H9 (cell line): ENCODE measurements at regions not wholly inside any gene's neighbourhood (a gene's known extent, or its start where the extent isn't known, plus 50 kb on each side); places are given as distances from the start of the nearest gene placed in this dataset.

Experiments
- DNase-seq: peaks from one replicate; pipeline ENCODE4 v3.0.0-alpha.2; 2017
- H2AFZ ChIP-seq: one replicate; pipeline ENCODE4 v1.6.1; 2013; ENCODE audit warnings: mild to moderate bottlenecking, low read length, control low read depth, moderate library complexity
- H2AK5ac ChIP-seq: 2 replicates; pipeline ENCODE4 v1.6.1; 2013; ENCODE audit warnings: low read length, control low read depth, mixed read lengths; ENCODE audit not compliant: insufficient read length
- H2BK120ac ChIP-seq: one replicate; pipeline ENCODE4 v1.6.1; 2013; ENCODE audit warnings: low read depth, mild to moderate bottlenecking, low read length, control low read depth, inconsistent platforms; ENCODE audit not compliant: poor library complexity, severe bottlenecking
- H2BK12ac ChIP-seq: 2 replicates; pipeline ENCODE4 v1.6.1; 2013; ENCODE audit warnings: low read length, control low read depth, mixed read lengths, low read depth; ENCODE audit not compliant: insufficient read length
- H2BK15ac ChIP-seq: 2 replicates; pipeline ENCODE4 v1.6.1; 2013; ENCODE audit warnings: low read depth, low read length, control low read depth
- H2BK20ac ChIP-seq: one replicate; pipeline ENCODE4 v1.6.1; 2013; ENCODE audit warnings: low read depth, mild to moderate bottlenecking, low read length, control low read depth, inconsistent platforms; ENCODE audit not compliant: poor library complexity, severe bottlenecking
- H2BK5ac ChIP-seq: 2 replicates; pipeline ENCODE4 v1.6.1; 2013; ENCODE audit warnings: low read length, control low read depth, mixed read lengths; ENCODE audit not compliant: insufficient read length
- H3K14ac ChIP-seq: 2 replicates; pipeline ENCODE4 v1.6.1; 2013; ENCODE audit warnings: low read length, control low read depth; ENCODE audit not compliant: insufficient read depth
- H3K18ac ChIP-seq: 2 replicates; pipeline ENCODE4 v1.6.1; 2013; ENCODE audit warnings: low read depth, mild to moderate bottlenecking, mixed read lengths, low read length, control low read depth; ENCODE audit not compliant: insufficient read length
- H3K23ac ChIP-seq: 2 replicates; pipeline ENCODE4 v1.6.1; 2013; ENCODE audit warnings: low read length, control low read depth, mixed read lengths, low read depth; ENCODE audit not compliant: insufficient read length
- H3K23me2 ChIP-seq: 2 replicates; pipeline ENCODE4 v1.6.1; 2013; ENCODE audit warnings: low read depth, mild to moderate bottlenecking, mixed read lengths, low read length, control low read depth; ENCODE audit not compliant: insufficient read length, poor library complexity, severe bottlenecking
- H3K27ac ChIP-seq: 2 replicates; pipeline ENCODE4 v1.5.1; 2013; ENCODE audit warnings: low read length, control low read depth, mixed read lengths, low read depth; ENCODE audit not compliant: insufficient read length
- H3K27me3 ChIP-seq: 2 replicates; pipeline ENCODE4 v1.6.1; 2013; ENCODE audit warnings: low read length, control low read depth, inconsistent platforms; ENCODE audit not compliant: insufficient read depth
- H3K4ac ChIP-seq: 2 replicates; pipeline ENCODE4 v1.6.1; 2013; ENCODE audit warnings: low read depth, mild to moderate bottlenecking, control low read depth, inconsistent platforms, low read length, moderate library complexity
- H3K4me1 ChIP-seq: 2 replicates; pipeline ENCODE4 v1.6.1; 2013; ENCODE audit warnings: low read length, control low read depth, inconsistent platforms; ENCODE audit not compliant: insufficient read depth
- H3K4me2 ChIP-seq: 2 replicates; pipeline ENCODE4 v1.6.1; 2013; ENCODE audit warnings: low read length, control low read depth, mixed read lengths; ENCODE audit not compliant: insufficient read length, insufficient read depth
- H3K56ac ChIP-seq: 2 replicates; pipeline ENCODE4 v1.6.1; 2013; ENCODE audit warnings: low read depth, mild to moderate bottlenecking, mixed read lengths, low read length, control low read depth; ENCODE audit not compliant: insufficient read length
- H3K79me1 ChIP-seq: 2 replicates; pipeline ENCODE4 v1.6.1; 2013; ENCODE audit warnings: low read depth, mild to moderate bottlenecking, moderate library complexity, low read length, control low read depth, inconsistent platforms; ENCODE audit not compliant: insufficient read depth, poor library complexity, severe bottlenecking
- H3K79me2 ChIP-seq: 2 replicates; pipeline ENCODE4 v1.6.1; 2013; ENCODE audit warnings: low read length, control low read depth, inconsistent platforms; ENCODE audit not compliant: insufficient read depth
- H3K9ac ChIP-seq: 2 replicates; pipeline ENCODE4 v1.6.1; 2013; ENCODE audit warnings: low read length, control low read depth, mixed read lengths; ENCODE audit not compliant: insufficient read length; ENCODE audit errors: extremely low read depth
- H3K9me3 ChIP-seq: one replicate; pipeline ENCODE4 v1.6.1; 2013; ENCODE audit warnings: low read depth, low read length, inconsistent platforms; ENCODE audit not compliant: control insufficient read depth
- H3T11ph ChIP-seq: one replicate; pipeline ENCODE4 v1.6.1; 2013; ENCODE audit warnings: mild to moderate bottlenecking, low read length, control low read depth, inconsistent platforms
- H4K20me1 ChIP-seq: one replicate; pipeline ENCODE4 v1.6.1; 2013; ENCODE audit not compliant: control insufficient read depth, insufficient read length, insufficient read depth
- H4K5ac ChIP-seq: 2 replicates; pipeline ENCODE4 v1.6.1; 2013; ENCODE audit warnings: low read depth, mild to moderate bottlenecking, mixed read lengths, low read length, control low read depth; ENCODE audit not compliant: insufficient read length
- H4K8ac ChIP-seq: replicated peaks from 2 replicates; pipeline ENCODE4 v1.6.1; 2013; ENCODE audit warnings: low read length, control low read depth, mixed read lengths, low read depth; ENCODE audit not compliant: insufficient read length
- H4K91ac ChIP-seq: 2 replicates; pipeline ENCODE4 v1.6.1; 2013; ENCODE audit warnings: low read depth, mild to moderate bottlenecking, moderate library complexity, mixed read lengths, low read length, control low read depth; ENCODE audit not compliant: insufficient read length
- H3K27ac Mint-ChIP-seq, 3 experiments: 2 replicates in 2 of 3; 3 replicates in 1 of 3; pipeline ENCODE4 v1.8.0; 2020 to 2021; ENCODE audit warnings: mixed read lengths in 3 of 3, mild to moderate bottlenecking in 1 of 3, moderate library complexity in 1 of 3
- H3K27me3 Mint-ChIP-seq: 2 replicates; pipeline ENCODE4 v1.8.0; 2021; ENCODE audit warnings: low read depth, mild to moderate bottlenecking, moderate library complexity, mixed read lengths
- H3K36me3 Mint-ChIP-seq, 3 experiments: 2 replicates in 2 of 3; 3 replicates in 1 of 3; pipeline ENCODE4 v1.8.0; 2020 to 2021; ENCODE audit warnings: low read depth in 3 of 3, mixed read lengths in 3 of 3; ENCODE audit not compliant: insufficient read depth in 1 of 3
- H3K4me1 Mint-ChIP-seq, 2 experiments: 2 replicates each; pipeline ENCODE4 v1.8.0; 2020; ENCODE audit warnings: mixed read lengths in 2 of 2
- H3K4me3 Mint-ChIP-seq, 2 experiments: 2 replicates in 1 of 2; 3 replicates in 1 of 2; pipeline ENCODE4 v1.8.0; 2020 to 2021; ENCODE audit warnings: mild to moderate bottlenecking in 2 of 2, mixed read lengths in 2 of 2, moderate library complexity in 1 of 2
- H3K9me3 Mint-ChIP-seq, 2 experiments: 2 replicates in 1 of 2; 3 replicates in 1 of 2; pipeline ENCODE4 v1.8.0; 2020; ENCODE audit warnings: mild to moderate bottlenecking in 2 of 2, mixed read lengths in 2 of 2, moderate library complexity in 1 of 2
- CTCF ChIP-seq: fragments of 200-600 bp; sonication (generic); conservative IDR thresholded peaks from 3 replicates; pipeline ENCODE4 v1.8.0; 2021; ENCODE audit warnings: antibody characterized with exemption, mild to moderate bottlenecking
- WGBS: extraction: QIAGEN DNeasy Blood & Tissue Kit; methylation state at CpG from one replicate; pipeline ENCODE4 v1.1.7; 2013; ENCODE audit warnings: missing lambda C conversion rate, low lambda C conversion rate, mixed read lengths; ENCODE audit not compliant: insufficient read length; ENCODE audit errors: extremely low coverage; 5-methylcytosine and 5-hydroxymethylcytosine counted together

DNA sequence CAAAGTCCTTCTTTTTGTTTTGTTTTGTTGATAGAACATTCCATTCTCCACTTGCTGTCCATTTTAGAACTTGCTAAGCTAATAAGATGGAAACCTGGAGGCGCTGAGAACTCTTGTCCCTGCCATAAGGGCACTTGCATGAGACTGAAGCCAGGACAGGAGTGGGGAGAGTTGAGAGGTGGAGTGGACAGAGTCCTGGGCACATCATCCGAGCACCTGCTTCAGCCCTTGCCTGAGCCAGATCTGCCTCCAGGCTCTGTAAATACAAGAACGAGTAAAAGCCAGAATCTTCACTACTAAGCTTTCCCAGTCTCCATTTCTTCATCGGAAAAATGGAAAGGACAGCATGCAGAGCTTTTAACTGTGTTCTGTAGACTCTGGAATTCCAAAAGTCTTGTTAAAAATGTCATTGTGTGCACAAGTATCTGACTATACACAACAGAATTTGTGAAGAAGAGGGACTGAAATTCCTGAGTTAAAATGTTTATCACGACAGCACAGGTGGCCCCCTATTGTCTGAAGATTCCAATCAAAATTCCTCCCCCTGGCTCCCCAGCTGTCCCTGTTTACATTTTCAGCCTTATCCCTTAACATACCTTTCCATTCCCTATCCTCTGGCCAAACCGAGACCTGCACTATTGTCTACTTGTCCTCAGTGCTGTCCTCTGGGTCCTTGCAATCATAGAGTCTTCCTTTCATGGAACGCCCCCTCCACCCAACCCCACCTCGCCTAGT lies 498.2 kb upstream of the TNP1 start:
- H3K9me3 ChIP-seq = no peaks in the 10 kb centered on the region

More for the DNA sequence above, 498.2 kb upstream of the TNP1 start:
- no peak overlapping the region for H3K56ac ChIP-seq
- TF ChIP-seq CTCF = no peak
- no peak overlapping the region for H3K23ac ChIP-seq
- no peak overlapping the region for H4K91ac ChIP-seq
- H3T11ph ChIP-seq = no peak overlapping the region
- H3K18ac ChIP-seq = no peak overlapping the region
- no peak overlapping the region for H3K14ac ChIP-seq
- no peak overlapping the region for H2BK5ac ChIP-seq
- peaks cover 31% of the 10 kb centered on the region for H3K27me3 Mint-ChIP-seq
- no peaks in the 10 kb centered on the region for H3K79me2 ChIP-seq
- H4K20me1 ChIP-seq = no peaks in the 10 kb centered on the region
- no peak overlapping the region for H2AFZ ChIP-seq
- H4K5ac ChIP-seq = no peak overlapping the region
- no CpG with 5 or more reads among the region's 8 CpGs for WGBS
- H3K4ac ChIP-seq = no peak overlapping the region
- H2BK20ac ChIP-seq = no peak overlapping the region
- H3K4me2 ChIP-seq = no peak overlapping the region
- peak overlapping the region in 1 of 3 experiments; percentile 79; a peak in 4 of 7 replicates for H3K27ac Mint-ChIP-seq
- no peaks in the 10 kb centered on the region; a peak in 1 of 5 replicates for H3K9me3 Mint-ChIP-seq
- no peak for DNase-seq
- no peak overlapping the region for H3K27ac ChIP-seq
- H3K79me1 ChIP-seq = no peaks in the 10 kb centered on the region
- H3K23me2 ChIP-seq = no peaks in the 10 kb centered on the region
- H2AK5ac ChIP-seq = no peak overlapping the region
- peaks cover 2% of the 10 kb centered on the region; the same call in 1 of the 2 replicates for H3K27me3 ChIP-seq
- no peak overlapping the region for H3K4me3 Mint-ChIP-seq
- no peak overlapping the region for H2BK120ac ChIP-seq
- H3K36me3 Mint-ChIP-seq = no peaks in the 10 kb centered on the region
- H2BK15ac ChIP-seq = no peak overlapping the region
- H3K4me1 Mint-ChIP-seq = peaks cover 10 to 18% of the 10 kb centered on the region in 2 experiments
- H3K9ac ChIP-seq = no peak overlapping the region
- no peak overlapping the region for H4K8ac ChIP-seq
- no peak overlapping the region for H2BK12ac ChIP-seq
- H3K4me1 ChIP-seq = peaks cover 2% of the 10 kb centered on the region; the same call in 1 of the 2 replicates
